ENCODE measurements at regions not wholly inside any gene's neighbourhood (a gene's known extent, or its start where the extent isn't known, plus 50 kb on each side); places are given as distances from the start of the nearest gene placed in this dataset.
A peak's percentile ranks its signal among the peaks of the same experiment; 100 is the strongest.

DNA sequence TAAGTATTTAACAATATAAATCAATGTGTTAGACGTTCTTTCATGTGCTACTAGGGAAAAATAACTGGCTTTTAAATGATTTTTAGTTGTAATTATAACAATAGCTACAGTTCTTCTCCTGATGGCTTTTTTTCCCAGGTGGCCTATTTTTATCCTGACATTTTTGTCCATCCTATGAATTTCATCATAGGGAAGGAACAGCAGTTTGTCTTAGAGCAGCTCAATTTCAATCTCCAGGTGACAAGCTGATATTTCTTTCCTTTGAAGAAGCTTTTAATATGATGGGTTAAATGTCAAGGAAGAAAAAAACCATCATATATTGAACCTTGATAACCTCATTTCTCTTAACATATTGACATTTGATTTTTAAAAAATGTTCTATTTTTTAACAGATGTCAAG is 163.0 kb upstream of the AGA start:
- Histone ChIP-seq H4K8ac (ENCODE audit: low read length) (no peak overlapping the region), H3K18ac (ENCODE audit: low read depth in 1 of 2, low read length in 2 of 2) (no peak overlapping the region), H2BK120ac (ENCODE audit: low read depth, low read length) (no peak overlapping the region), H2BK5ac (ENCODE audit: low read depth, low read length, poor library complexity, severe bottlenecking) (no peak overlapping the region), H2BK12ac (ENCODE audit: low read length in 2 of 2) (no peak overlapping the region), H3K4me1 (ENCODE audit: control insufficient read depth, insufficient read depth, low read depth, low read length) (no peaks in the 10 kb centered on the region), H2AK5ac (ENCODE audit: low read length, severe bottlenecking) (no peak overlapping the region), H3K23ac (ENCODE audit: low read length in 2 of 2) (no peak overlapping the region), H3K79me1 (replicated peaks; ENCODE audit: low read length, poor library complexity, severe bottlenecking) (no peaks in the 10 kb centered on the region), H2BK15ac (ENCODE audit: low read depth, poor library complexity, severe bottlenecking) (no peak overlapping the region), H4K91ac (ENCODE audit: low read length) (no peak overlapping the region), H2AFZ (ENCODE audit: low read depth, low read length) (no peak overlapping the region), H3K27ac (ENCODE audit: low read length, poor library complexity, severe bottlenecking) (no peak overlapping the region), H3K4ac (ENCODE audit: low read depth in 1 of 2, low read length in 2 of 2) (no peak overlapping the region), H3K4me3 (ENCODE audit: insufficient read depth in 1 of 2, low read depth in 1 of 2, low read length in 2 of 2) (no peak overlapping the region), H3K9ac (ENCODE audit: low read length) (no peak overlapping the region), H3K36me3 (ENCODE audit: control insufficient read depth in 1 of 2, insufficient read depth in 2 of 2, low read depth in 1 of 2, low read length in 2 of 2) (peaks cover 0 to 7% of the 10 kb centered on the region in 2 experiments), H3K27me3 (ENCODE audit: control insufficient read depth in 1 of 2, insufficient read depth in 1 of 2, low read length in 2 of 2) (no peaks in the 10 kb centered on the region), H3K14ac (ENCODE audit: low read length in 2 of 2) (no peak overlapping the region), H3K4me2 (ENCODE audit: low read length, poor library complexity, severe bottlenecking) (no peak overlapping the region), H3K9me3 (ENCODE audit: control insufficient read depth, low read length) (no peaks in the 10 kb centered on the region)
- WGBS = no CpG with 5 or more reads among the region's 1 CpG
- DNase-seq = no peak

DNA sequence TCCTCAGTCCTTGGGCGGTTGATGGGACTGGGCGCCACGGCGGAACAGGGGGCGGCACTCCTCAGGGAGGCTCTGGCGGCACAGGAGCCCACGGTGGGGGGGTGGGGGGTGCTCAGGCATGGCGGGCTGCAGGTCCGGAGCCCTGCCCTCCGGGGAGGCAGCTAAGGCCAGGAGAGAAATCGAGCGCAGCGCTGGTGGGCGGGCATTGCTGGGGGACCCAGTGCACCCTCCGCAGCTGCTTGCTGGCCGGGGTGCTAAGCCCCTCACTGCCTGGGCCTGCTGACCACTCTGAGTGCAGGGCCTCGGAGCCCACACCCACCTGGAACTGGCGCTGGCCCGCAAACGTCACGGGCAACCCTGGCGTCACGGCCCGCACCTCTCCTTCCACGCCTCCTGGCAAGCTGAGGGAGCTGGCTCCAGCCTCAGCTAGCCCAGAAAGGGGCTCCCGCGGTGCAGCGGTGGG is 164.9 kb upstream of the AGA start:
- WGBS = 93% methylated on average over 26 of the region's 28 CpGs
- DNase-seq = no peak
- Histone ChIP-seq H4K8ac (ENCODE audit: low read length) (no peak overlapping the region), H2BK5ac (ENCODE audit: low read depth, low read length, poor library complexity, severe bottlenecking) (no peak overlapping the region), H2AFZ (ENCODE audit: low read depth, low read length) (no peak overlapping the region), H4K91ac (ENCODE audit: low read length) (no peak overlapping the region), H3K36me3 (ENCODE audit: control insufficient read depth in 1 of 2, insufficient read depth in 2 of 2, low read depth in 1 of 2, low read length in 2 of 2) (peaks cover 0 to 7% of the 10 kb centered on the region in 2 experiments), H2BK12ac (ENCODE audit: low read length in 2 of 2) (no peak overlapping the region), H2AK5ac (ENCODE audit: low read length, severe bottlenecking) (no peak overlapping the region), H3K4ac (ENCODE audit: low read depth in 1 of 2, low read length in 2 of 2) (no peak overlapping the region), H3K9me3 (ENCODE audit: control insufficient read depth, low read length) (no peaks in the 10 kb centered on the region), H3K4me1 (ENCODE audit: control insufficient read depth, insufficient read depth, low read depth, low read length) (no peaks in the 10 kb centered on the region), H3K9ac (ENCODE audit: low read length) (no peak overlapping the region), H3K27ac (ENCODE audit: low read length, poor library complexity, severe bottlenecking) (no peak overlapping the region), H3K18ac (ENCODE audit: low read depth in 1 of 2, low read length in 2 of 2) (no peak overlapping the region), H3K4me3 (ENCODE audit: insufficient read depth in 1 of 2, low read depth in 1 of 2, low read length in 2 of 2) (no peak overlapping the region), H3K4me2 (ENCODE audit: low read length, poor library complexity, severe bottlenecking) (no peak overlapping the region), H3K79me1 (replicated peaks; ENCODE audit: low read length, poor library complexity, severe bottlenecking) (no peaks in the 10 kb centered on the region), H3K23ac (ENCODE audit: low read length in 2 of 2) (no peak overlapping the region), H3K14ac (ENCODE audit: low read length in 2 of 2) (no peak overlapping the region), H2BK15ac (ENCODE audit: low read depth, poor library complexity, severe bottlenecking) (peak overlapping the region; percentile 23), H3K27me3 (ENCODE audit: control insufficient read depth in 1 of 2, insufficient read depth in 1 of 2, low read length in 2 of 2) (no peaks in the 10 kb centered on the region), H2BK120ac (ENCODE audit: low read depth, low read length) (no peak overlapping the region)

DNA sequence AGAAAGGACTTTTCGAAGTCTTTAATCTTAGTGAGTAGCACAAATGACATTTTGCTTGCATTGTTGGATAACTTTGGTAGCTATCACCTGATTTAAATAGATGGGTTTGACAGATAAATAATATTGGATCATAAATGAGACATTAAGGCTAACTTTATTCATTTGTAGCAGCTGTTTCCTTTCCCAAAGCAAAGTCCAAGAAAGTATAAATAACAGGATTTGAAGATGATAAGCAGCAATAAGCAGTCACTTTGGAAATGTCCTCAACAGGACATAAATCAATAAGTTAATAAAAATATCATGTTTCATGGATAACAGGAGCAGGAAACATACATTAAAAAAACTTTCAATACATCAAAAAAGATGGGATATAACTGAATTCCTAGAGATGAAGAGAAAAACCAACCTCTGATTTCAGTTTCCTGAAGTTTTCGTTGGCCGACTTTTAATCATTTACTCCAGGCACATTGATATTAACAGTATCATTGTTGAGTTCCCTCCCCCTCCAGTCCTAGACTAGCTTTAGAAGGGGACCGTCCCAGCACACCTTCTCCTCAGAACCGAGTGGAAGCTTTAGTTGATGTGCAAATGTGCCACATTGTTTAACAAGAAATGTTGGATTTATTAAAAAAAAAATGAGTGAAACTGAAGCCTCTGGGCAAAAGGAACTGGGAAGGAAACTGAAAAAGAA is 169.9 kb upstream of the AGA start:
- Histone ChIP-seq H3K4me1 (ENCODE audit: control insufficient read depth, insufficient read depth, low read depth, low read length) (no peaks in the 10 kb centered on the region), H2AK5ac (ENCODE audit: low read length, severe bottlenecking) (no peak overlapping the region), H3K23ac (ENCODE audit: low read length in 2 of 2) (no peak overlapping the region), H3K14ac (ENCODE audit: low read length in 2 of 2) (no peak overlapping the region), H4K91ac (ENCODE audit: low read length) (no peak overlapping the region), H3K4me2 (ENCODE audit: low read length, poor library complexity, severe bottlenecking) (no peak overlapping the region), H3K4ac (ENCODE audit: low read depth in 1 of 2, low read length in 2 of 2) (no peak overlapping the region), H2BK12ac (ENCODE audit: low read length in 2 of 2) (no peak overlapping the region), H2AFZ (ENCODE audit: low read depth, low read length) (no peak overlapping the region), H2BK5ac (ENCODE audit: low read depth, low read length, poor library complexity, severe bottlenecking) (no peak overlapping the region), H4K8ac (ENCODE audit: low read length) (no peak overlapping the region), H3K27ac (ENCODE audit: low read length, poor library complexity, severe bottlenecking) (no peak overlapping the region), H3K9me3 (ENCODE audit: control insufficient read depth, low read length) (no peaks in the 10 kb centered on the region), H3K9ac (ENCODE audit: low read length) (no peak overlapping the region), H3K36me3 (ENCODE audit: control insufficient read depth in 1 of 2, insufficient read depth in 2 of 2, low read depth in 1 of 2, low read length in 2 of 2) (peaks cover 0 to 3% of the 10 kb centered on the region in 2 experiments), H3K4me3 (ENCODE audit: insufficient read depth in 1 of 2, low read depth in 1 of 2, low read length in 2 of 2) (no peak overlapping the region), H3K27me3 (ENCODE audit: control insufficient read depth in 1 of 2, insufficient read depth in 1 of 2, low read length in 2 of 2) (no peaks in the 10 kb centered on the region), H2BK120ac (ENCODE audit: low read depth, low read length) (no peak overlapping the region), H3K79me1 (replicated peaks; ENCODE audit: low read length, poor library complexity, severe bottlenecking) (no peaks in the 10 kb centered on the region), H3K18ac (ENCODE audit: low read depth in 1 of 2, low read length in 2 of 2) (no peak overlapping the region), H2BK15ac (ENCODE audit: low read depth, poor library complexity, severe bottlenecking) (no peak overlapping the region)
- WGBS = 87% methylated on average over 5 of the region's 5 CpGs
- no peak for DNase-seq

DNA sequence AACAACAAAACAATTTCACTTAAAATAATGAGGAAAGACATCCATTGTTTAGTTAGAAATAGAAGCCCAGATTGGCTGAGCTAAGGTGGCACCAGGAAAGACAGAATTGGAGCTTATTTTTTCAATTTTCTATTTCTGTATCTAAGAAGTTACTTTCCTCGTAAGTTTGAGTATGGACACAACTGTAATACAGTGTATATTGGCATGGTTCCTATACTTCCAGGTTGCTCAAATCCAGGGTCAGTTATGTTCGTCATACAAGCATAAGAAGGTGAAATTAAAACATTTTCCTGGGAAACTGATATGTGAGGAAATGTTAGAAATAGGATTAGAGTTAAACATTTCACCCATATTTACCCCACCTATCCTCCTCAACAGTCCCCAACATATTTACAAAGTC is 170.4 kb upstream of the AGA start:
- Histone ChIP-seq H4K91ac (ENCODE audit: low read length) (no peak overlapping the region), H3K4me3 (ENCODE audit: insufficient read depth in 1 of 2, low read depth in 1 of 2, low read length in 2 of 2) (no peak overlapping the region), H2BK120ac (ENCODE audit: low read depth, low read length) (no peak overlapping the region), H4K8ac (ENCODE audit: low read length) (no peak overlapping the region), H3K36me3 (ENCODE audit: control insufficient read depth in 1 of 2, insufficient read depth in 2 of 2, low read depth in 1 of 2, low read length in 2 of 2) (no peaks in the 10 kb centered on the region), H3K4me1 (ENCODE audit: control insufficient read depth, insufficient read depth, low read depth, low read length) (no peaks in the 10 kb centered on the region), H3K27ac (ENCODE audit: low read length, poor library complexity, severe bottlenecking) (no peak overlapping the region), H3K9ac (ENCODE audit: low read length) (no peak overlapping the region), H3K4me2 (ENCODE audit: low read length, poor library complexity, severe bottlenecking) (no peak overlapping the region), H3K4ac (ENCODE audit: low read depth in 1 of 2, low read length in 2 of 2) (no peak overlapping the region), H3K9me3 (ENCODE audit: control insufficient read depth, low read length) (no peaks in the 10 kb centered on the region), H3K27me3 (ENCODE audit: control insufficient read depth in 1 of 2, insufficient read depth in 1 of 2, low read length in 2 of 2) (no peaks in the 10 kb centered on the region), H2BK5ac (ENCODE audit: low read depth, low read length, poor library complexity, severe bottlenecking) (no peak overlapping the region), H3K79me1 (replicated peaks; ENCODE audit: low read length, poor library complexity, severe bottlenecking) (no peaks in the 10 kb centered on the region), H2AFZ (ENCODE audit: low read depth, low read length) (no peak overlapping the region), H2AK5ac (ENCODE audit: low read length, severe bottlenecking) (no peak overlapping the region), H3K18ac (ENCODE audit: low read depth in 1 of 2, low read length in 2 of 2) (no peak overlapping the region), H2BK15ac (ENCODE audit: low read depth, poor library complexity, severe bottlenecking) (no peak overlapping the region), H3K14ac (ENCODE audit: low read length in 2 of 2) (no peak overlapping the region), H3K23ac (ENCODE audit: low read length in 2 of 2) (no peak overlapping the region), H2BK12ac (ENCODE audit: low read length in 2 of 2) (no peak overlapping the region)
- no peak for DNase-seq
- 100% methylated on average over 1 of the region's 2 CpGs for WGBS

All from mesenchymal stem cell (in vitro differentiated cells and primary cell).